NCI-H82 (cell line): ENCODE measurements at regions not wholly inside any gene's neighbourhood (a gene's known extent, or its start where the extent isn't known, plus 50 kb on each side); places are given as distances from the start of the nearest gene placed in this dataset.

Experiments
- DNase-seq: peaks from one replicate; lab custom pipeline; 2025; lab: John Stamatoyannopoulos, UW

DNA sequence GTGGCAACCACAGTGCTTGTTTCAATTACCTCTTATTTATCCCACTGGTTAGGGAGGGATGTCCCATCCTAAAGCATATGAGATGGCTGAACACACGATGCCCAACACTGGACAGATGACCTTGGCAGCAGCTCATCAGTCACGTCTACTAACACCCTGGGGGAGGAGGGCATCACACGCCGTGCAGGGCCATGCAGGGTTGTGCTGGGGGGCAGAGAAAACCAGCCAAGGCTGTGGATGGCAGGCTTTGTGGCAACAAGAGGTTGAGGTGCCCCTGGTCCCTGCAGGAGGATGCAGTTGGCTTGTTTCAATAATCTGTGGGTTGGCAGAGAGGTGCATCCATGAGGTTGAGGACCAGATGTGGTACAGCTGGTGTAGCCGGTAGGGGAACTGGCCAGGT, 293.7 kb upstream of the SULF2 start:
- DNase-seq = no peak

DNA sequence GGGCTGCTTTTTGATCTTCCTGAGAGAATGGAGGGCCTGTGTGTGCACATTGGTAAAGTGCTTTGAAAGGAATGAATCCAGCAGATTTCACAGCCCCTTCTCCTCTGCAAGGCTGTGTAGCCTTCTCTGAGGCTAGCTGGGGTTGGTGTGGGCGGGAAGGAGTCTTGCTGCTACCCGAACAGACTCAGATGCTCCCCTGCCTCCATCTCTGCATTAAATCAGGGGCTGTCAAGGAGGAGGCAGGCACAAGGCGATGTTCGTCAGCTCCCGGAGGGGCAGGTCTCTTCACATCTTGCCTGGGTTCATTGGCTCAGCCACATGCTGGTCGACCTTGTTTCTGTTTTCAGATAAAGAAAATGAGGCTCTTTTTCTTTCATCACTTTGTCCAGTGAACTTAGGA, 291.5 kb upstream of the SULF2 start:
- DNase-seq = no peak

DNA sequence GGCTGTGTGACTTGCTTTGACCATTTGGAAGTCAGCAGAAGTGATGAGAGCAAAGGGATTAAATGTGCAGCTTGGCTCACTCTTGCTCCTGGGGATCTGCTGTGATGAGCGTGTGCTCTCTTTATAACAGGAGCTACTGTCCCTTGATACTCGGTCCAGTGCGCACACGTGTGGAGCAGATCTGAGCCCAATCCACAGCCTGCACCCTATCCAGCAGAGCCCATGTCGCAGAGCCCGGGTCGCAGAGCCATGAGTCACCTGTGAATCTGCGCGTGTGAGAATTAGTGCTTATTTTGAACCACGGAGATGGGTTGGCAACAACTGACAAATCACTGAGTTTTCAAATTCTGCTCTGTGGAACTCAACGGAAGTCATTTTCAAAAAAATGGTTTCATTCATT, 291.0 kb upstream of the SULF2 start:
- DNase-seq = no peak

DNA sequence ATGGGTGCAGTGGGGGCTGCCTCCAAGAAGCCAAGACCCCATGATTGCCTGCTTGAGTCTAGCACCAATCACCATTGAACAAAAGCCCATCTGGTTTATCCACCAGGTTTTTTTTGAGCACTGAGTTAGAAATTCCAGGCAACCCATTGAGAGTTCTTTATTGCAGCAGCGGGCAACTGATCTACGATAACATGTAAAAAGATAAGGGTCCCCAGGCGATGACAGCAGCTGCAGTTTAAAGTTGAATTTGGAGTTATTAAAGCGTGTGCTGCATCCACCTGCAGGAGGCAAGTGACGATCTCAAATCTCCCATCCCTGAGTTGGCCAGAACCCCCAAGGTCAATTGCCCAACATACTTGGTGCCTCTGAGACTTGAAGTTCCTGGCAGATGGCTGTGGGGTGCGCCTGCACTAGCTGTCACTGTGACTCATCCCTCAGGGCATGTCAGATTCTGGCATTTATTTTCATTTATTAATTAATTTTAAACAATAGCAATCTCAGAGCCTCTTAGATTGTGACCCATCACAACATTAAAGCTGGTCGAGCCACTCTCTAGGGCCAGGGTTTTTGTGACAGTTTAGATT, 290.4 kb upstream of the SULF2 start:
- DNase-seq = no peak

DNA sequence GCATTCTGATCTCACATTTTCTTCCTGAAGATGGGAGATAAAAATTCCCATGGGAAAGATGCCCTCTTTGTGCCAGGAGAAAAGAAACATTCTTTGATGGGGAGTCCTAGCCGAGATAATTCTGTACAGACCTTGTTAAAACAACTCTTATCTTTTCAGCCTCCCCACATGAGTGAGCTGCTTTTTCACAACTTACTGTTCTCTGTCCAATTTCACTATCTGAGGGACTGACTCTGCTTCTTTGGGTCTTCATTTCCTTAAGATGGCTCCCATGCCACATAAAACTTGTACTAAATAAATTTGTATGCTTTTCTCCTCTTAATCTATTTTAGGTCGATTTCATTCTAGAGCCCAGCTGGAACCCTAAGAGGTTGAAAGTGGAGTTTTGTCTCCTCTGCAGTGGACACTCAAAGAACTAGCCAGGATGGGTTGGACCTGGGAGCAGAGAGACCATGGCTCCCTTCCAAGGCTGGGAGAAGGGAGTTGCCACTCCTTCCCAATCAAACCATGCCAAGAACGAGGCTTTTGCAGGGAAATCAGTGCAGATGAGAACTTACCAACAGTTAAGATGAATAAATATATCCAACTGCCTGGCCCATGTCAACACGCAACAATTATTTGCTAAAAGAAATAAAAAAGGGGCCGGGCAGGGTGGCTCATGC, 285.8 kb upstream of the SULF2 start:
- no peak for DNase-seq

DNA sequence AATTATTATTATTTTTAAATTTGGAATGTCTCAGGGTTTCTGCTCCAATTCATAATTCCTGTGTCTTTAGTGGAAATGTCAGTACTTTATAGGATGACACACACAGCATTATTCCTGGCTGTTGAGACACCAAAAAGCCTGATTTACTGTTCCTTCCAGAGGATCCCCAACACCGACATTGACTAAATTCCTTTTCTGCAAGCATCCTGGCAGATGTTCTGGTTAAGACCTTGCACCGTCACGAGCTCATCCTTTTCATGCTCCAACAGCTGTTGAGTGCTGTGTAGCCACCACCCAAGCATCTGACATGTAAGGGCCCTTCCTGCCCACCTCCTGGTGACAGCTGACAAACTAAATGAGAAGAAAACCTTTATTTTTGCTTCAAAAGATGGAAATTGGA, 284.3 kb upstream of the SULF2 start:
- DNase-seq = peak; percentile 81

DNA sequence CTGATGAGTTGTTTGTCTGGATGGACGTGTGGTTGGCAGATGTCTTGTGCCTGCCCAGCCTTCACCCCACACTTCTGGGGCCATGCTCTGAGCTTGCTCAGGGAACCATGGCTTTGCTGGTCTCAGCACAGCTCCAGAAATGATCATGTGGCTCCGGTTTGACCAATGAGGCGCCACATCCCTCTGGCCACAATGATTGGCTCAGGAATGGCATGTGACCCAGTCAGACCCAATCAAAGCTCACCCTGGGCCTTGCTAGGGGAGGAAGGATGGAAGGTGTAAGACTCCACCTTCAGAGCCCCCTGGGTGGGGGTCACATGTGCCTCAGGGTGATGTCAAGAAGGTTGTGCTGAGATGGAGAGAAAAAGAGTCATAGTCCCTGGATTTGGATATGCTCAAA, 281.6 kb upstream of the SULF2 start:
- no peak for DNase-seq

DNA sequence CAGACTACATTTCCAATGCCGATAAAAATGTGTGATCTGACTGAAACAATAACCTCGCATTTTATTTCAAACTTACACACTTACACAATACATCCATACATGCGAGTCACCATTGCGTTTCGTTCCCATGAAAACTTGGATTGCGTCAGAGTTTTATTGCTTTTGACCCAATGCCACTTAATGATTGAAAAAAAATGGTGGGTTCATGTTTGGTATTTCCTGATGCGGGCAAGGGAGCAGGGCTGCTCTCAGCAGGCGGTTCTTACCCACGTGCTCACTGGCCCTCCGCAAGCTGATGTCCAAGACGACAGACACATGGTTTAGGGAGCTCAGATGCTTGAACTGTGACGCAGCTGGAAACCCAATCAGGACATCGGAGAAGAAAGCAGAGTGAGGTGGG, 281.0 kb upstream of the SULF2 start:
- DNase-seq = no peak

DNA sequence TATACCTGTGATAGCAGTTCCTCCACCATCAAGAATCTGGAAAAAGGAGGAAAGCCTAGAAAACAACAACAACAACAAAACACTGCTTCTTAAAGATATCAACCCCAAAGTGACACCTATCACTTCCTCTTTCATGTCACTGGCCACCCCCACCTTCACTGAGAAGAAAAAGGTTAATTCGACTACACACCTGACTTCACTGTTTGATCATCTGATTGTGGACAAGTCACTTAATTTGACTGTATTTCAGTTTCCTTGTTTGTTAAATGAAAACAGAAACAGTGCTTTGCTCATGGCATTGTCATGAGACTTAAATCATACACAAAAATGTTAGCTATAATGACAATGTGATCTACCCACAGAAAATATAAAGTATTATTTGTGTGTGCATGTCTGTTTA, 280.6 kb upstream of the SULF2 start:
- no peak for DNase-seq

DNA sequence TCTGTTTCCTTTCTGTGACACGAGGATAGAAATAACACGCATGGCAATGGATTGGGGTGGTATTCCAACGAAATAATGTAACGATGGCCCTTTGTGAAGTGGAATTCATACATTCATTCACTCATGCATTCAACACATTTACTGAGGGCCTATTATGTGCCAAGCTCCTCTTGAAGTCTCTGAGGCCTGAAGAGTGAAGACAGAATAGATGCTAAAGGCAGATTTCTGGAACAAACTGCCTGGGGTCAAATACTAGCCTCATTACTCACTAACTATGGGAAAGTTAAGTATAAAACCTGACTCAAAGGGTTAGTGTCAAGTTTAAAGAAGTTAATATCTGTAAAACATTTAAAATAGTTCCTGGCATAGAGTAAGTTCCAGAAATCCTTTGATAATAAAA, 279.6 kb upstream of the SULF2 start:
- no peak for DNase-seq

DNA sequence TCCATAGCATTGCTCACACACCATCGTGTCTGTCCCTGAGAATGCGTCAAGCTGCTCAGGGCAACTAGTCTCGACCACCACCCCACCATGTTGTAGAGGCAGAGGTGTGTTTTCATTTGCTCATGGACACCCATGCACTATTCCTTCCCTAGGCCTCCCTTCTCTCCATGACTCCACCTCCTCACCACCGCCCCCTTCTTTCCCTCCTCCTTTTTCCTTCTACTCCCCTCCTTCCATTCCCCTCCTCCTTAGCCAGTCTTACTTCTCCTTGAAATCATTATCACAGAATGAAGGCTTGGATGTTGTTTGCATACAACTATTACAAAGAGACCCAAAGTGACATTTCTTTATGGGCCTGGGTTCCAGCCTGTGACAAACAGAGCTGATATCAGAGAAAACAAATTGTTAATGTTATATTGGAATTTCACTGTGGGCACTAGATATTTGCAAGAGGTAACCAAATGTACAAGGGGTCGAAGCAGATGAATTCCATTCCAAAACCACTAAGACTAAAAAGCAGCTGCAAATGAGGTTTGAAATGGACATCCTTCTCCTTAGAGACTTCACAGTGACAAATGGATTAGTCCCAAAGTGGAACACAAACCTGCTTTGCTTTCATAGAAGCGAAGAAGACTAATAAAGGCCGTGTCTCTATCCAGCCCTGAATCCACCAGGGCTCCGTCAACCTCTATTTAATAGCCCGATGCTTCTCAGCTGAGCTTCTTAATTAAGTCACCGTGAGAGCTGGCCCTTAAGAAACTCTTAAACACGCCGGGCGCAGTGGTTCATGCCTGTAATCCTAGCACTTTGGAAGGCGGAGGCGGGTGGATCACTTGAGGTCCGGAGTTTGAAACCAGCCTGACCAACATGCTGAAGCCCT, 275.8 kb upstream of the SULF2 start:
- DNase-seq = no peak

DNA sequence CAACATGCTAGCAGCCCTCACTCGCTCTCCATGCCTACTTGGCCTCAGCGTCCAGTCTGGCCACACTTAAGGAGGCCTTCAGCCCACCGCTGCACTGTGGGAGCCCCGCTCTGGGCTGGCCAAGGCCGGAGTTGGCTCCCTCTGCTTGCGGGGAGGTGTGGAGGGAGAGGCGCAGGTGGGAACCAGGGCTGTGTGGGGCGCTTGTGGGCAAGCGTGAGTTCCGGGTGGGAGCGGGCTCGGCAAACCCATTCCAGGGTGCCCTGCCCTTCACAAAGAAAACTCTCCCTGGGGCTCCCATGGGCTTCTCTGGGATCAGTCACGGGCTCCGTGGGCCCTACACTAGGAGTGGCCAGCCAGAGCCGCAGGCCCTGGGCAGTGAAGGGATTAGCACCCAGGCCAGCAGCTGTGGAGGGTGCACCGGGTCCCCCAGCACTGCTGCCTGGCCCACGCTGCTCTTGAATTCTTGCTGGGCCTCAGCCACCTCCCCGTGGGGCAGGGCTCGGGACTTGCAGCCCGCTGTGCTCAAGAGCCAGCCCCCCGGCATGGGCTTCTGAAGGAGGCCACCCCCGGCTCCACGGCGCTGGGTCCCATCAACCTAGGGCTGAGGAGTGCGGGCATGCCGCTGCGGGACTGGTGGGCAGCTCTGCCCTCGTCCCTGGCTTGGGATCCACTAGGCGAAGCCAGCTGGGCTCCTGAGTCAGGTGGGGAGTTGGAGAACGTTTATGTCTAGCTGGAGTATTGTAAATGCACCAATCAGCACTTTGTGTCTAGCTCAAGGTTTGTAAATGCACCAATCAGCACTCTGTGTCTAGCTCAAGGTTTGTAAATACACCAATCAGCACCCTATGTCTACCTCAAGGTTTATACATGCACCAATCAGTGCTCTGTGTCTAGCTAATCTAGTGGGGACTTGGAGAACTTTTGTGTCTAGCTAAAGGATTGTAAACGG, 273.6 kb upstream of the SULF2 start:
- DNase-seq = no peak

DNA sequence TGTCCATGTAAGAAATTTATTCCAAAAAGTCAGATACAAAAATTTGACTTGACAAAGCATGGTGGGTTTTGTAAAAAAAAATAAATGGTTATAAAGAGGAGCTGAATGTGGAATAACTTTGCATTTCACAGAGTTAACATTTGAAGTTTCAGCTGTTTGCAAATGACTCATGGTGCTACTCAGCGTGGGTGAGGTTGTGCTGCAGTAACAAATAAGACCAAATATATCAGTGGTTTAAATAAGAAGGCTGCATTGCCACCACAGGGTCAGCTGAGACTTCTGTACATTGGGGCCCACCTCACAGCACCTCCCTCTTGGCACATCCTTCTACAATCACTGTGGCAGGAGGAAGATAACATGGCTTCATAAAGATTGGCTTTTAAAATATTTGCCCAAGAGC, 272.5 kb upstream of the SULF2 start:
- DNase-seq = no peak

DNA sequence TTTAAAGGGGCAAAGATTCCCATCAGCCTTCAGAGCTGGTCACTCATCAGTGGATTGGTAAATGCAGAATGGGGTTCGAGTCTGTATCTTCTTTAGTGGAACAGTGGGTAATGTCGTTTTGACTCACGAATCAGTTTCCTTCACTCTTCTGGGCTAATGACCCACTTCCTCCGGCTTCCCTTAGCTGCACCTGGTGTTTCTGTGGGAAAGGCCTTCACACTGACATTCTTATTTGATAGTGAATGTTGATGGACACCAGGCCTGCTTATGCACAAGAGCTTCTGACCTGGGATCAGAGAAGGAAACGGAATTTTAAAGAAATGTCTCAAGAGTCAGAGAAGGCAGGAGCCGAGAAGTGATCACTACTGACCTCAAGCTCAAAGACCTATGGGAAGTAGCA, 272.0 kb upstream of the SULF2 start:
- DNase-seq = no peak

DNA sequence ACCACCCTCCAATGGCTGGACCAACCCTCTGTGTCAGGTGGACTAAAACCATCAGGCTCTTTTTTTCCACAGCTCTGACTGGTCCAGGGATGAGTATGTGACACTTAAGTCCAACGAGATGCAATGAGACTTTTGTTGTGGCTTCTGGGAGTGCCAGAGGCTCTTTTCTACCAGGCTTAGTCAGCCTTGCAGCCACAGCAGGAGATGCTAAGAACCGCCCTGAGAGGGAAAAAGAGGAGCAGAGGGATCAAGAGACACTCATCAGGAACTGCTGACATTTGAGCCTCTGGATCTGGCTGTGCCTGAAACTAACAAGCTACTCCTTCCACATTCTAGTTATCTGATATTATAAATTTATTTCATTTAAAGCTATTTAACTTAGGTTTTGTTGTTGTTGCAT, 270.9 kb upstream of the SULF2 start:
- no peak for DNase-seq

DNA sequence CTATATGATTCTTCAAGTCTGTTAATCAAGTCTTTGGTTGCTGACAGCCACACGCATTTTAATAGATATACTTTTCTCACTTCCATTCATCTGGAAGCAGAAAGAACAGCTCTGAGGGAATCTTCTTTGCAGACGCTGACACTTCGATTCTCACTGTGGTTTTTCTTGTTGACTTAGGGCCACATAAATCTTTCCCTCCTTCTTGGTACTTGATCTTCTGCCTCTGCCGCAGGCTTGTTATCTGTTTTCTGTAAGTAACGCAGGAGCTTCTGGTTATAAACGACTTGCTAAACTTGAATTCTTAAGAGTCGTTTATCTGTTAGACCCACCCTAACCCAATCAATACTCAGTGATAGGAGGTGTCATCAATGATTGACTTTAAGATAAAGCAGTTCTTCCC, 268.8 kb upstream of the SULF2 start:
- no peak for DNase-seq

DNA sequence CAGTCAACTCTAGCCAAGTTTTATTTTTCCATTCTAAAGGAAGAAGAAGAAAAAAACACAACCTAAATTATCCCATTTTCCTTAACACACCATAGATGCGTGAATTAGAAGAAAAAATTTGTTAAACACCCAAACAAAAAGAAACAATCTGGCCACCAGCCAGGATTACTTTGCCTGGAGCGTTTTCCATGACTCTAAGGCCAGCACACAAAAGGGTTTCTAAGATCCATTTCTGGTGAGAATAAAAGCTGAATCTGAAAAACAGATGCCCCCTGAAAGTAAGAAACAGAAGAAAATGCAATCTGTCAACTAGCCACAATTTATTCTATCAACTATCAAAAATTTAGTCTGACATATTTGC, 267.2 kb upstream of the SULF2 start:
- no peak for DNase-seq

DNA sequence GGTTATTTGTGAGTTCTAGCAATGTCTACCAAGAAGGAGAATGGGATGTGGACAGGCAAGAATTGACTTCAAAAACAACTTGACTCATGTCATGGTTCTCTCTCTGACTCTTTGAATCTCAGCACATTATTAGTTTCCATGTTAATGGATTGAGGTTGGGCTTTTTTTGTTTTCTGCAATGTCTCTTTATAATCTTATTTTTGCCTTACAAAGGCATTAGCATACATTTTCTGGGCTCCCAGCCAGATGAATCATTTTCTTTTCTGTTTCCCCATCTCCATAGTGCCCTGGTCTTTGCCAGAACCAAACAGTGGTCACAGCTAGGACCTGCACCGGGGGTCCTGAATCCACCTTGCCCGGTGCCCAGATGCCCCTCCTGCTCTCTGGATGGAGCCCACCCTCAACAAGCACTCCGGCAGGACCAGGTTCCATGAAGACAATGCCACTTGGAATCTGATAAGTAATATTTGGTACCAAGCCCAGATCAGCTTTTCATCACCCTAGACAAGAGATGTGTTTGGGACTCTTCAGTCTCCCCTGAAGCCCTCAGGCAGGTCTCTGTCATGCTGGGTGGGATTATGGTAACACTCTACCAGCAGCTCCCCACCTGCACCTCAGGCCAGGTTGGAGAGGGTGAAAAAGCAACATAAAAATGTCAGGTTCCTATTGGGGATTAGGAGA, 266.7 kb upstream of the SULF2 start:
- DNase-seq = no peak

DNA sequence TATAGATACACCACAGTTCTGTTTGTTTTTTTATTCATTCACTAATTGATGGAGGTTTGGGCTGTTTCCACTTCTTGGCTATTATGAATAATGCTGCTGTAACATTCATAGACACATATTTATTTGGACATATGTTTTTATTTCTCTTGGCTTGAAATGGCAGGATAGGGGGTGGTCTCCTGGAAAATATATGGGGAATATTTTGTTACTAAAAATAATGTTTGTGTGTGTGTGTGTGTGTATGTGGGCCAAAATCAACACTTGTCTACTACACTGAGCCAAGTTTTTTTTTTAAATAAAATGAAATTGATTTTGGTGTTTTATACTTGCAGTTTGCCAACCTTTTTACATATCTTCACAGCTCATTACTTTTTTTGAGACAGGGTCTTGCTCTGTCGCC, 264.4 kb upstream of the SULF2 start:
- no peak for DNase-seq

DNA sequence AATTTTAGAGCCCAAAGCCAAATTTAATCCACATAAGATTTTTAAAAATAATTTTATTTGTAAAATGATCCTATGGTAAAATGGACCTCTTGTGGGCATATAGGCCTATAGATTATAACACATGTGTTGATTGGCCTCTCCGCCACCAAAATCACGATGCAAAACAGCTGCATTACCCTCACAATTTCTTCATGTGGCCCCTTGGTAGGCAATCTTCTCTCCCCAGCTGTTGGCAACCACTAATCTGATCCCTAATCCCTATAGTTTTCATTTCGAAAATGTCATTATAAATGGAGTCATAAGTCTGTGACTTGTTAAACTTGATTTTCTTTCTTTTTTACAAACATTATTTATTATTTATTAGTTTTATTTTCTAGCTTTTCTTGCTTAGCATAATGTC, 263.9 kb upstream of the SULF2 start:
- DNase-seq = peak; percentile 51

DNA sequence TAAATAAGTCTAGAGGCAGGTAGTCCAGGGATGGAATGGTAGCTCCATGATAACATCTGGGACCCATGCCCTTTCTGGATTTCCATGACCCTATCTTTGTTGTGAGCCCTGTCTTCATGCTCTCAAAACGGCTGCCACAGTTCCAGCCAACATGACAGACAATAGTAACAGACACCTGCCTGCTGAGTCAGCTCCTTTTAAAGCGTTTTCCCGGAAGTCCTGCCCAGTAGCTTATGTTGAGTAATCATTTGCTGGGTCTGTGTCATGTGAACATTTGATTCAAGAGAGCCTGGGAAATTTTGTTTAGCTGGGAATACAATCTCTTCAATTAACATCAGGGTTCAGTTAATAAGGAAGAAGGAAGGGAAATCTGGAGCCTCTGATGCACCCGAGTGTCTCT, 262.2 kb upstream of the SULF2 start:
- no peak for DNase-seq

DNA sequence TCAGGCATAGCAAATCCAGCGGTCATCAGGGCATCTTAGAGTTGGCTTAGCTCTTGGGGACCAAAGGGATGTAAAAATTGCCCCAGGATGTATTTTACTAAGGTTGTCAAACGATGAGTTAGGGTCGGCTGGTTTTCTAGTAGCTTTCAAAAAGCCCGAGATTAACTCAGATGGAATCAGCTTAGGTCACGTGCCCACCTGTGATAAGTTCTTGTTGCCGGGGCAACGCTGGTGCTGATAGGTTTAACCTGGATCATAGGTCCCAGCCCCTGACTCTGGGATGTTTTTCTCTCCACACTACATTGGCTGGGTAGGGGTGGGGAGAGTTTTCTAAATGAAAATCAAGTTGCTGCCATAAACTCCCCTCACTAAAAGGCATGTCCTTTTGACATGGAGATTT, 257.3 kb upstream of the SULF2 start:
- DNase-seq = peak; percentile 80
